HG02970 (cell line): ENCODE measurements at regions not wholly inside any gene's neighbourhood (a gene's known extent, or its start where the extent isn't known, plus 50 kb on each side); places are given as distances from the start of the nearest gene placed in this dataset.

Experiments
- ATAC-seq: cut with Tn5 transposase; IDR thresholded peaks from one replicate; pipeline ENCODE4 v1.9.1; 2021; ENCODE audit warnings: mild to moderate bottlenecking, moderate library complexity, moderate number of reproducible peaks; ENCODE audit not compliant: unreplicated experiment, low FRiP score

- ATAC-seq = no peak
These were observed 67.6 kb downstream of the COX18 start for GRCh38 chr4:73001885-73002284.

GRCh38 chr4:72997409-72997808 lies 72.1 kb downstream of the COX18 start:
- ATAC-seq = no peak

GRCh38 chr4:72994670-72995069 lies 74.8 kb downstream of the COX18 start:
- no peak for ATAC-seq

- no peak for ATAC-seq
These were observed 75.6 kb downstream of the COX18 start for GRCh38 chr4:72993876-72994275.

- ATAC-seq = no peak
These were observed 77.6 kb downstream of the COX18 start for GRCh38 chr4:72991873-72992272.

GRCh38 chr4:72987741-72988729 lies 81.5 kb downstream of the COX18 start:
- ATAC-seq = no peak

- no peak for ATAC-seq
These were observed 85.2 kb downstream of the COX18 start for GRCh38 chr4:72984351-72984750.

- no peak for ATAC-seq
These were observed 85.8 kb downstream of the COX18 start for GRCh38 chr4:72983709-72984108.

- ATAC-seq = no peak
These were observed 91.5 kb downstream of the COX18 start for GRCh38 chr4:72977936-72978485.

GRCh38 chr4:72975488-72975784 lies 94.1 kb downstream of the COX18 start:
- no peak for ATAC-seq

- ATAC-seq = no peak
These were observed 94.6 kb downstream of the COX18 start for GRCh38 chr4:72974694-72975487.

- no peak for ATAC-seq
These were observed 97.9 kb downstream of the COX18 start for GRCh38 chr4:72971572-72971971.

GRCh38 chr4:72970756-72971155 lies 98.8 kb downstream of the COX18 start:
- ATAC-seq = no peak

GRCh38 chr4:72969976-72970375 lies 99.5 kb downstream of the COX18 start:
- no peak for ATAC-seq

GRCh38 chr4:72966652-72967051 lies 102.9 kb downstream of the COX18 start:
- ATAC-seq = no peak

- ATAC-seq = no peak
These were observed 110.1 kb downstream of the COX18 start for GRCh38 chr4:72959411-72959810.

GRCh38 chr4:72954811-72955210 lies 114.7 kb downstream of the COX18 start:
- ATAC-seq = no peak

GRCh38 chr4:72953571-72953970 lies 115.9 kb downstream of the COX18 start:
- no peak for ATAC-seq

GRCh38 chr4:72951628-72952027 lies 117.9 kb downstream of the COX18 start:
- no peak for ATAC-seq

- ATAC-seq = no peak
These were observed 118.4 kb downstream of the COX18 start for GRCh38 chr4:72951147-72951546.

- no peak for ATAC-seq
These were observed 121.4 kb downstream of the COX18 start for GRCh38 chr4:72948080-72948479.
